ENCODE measurements at regions not wholly inside any gene's neighbourhood (a gene's known extent, or its start where the extent isn't known, plus 50 kb on each side); places are given as distances from the start of the nearest gene placed in this dataset.

- Histone ChIP-seq H3K9me3 (ENCODE audit: control insufficient read depth in 4 of 4, low read length in 3 of 4) (no peaks in the 10 kb centered on the region), H3K27me3 (ENCODE audit: control insufficient read depth in 4 of 4, insufficient read depth in 4 of 4, low read length in 3 of 4) (no peaks in the 10 kb centered on the region), H3K4me1 (ENCODE audit: control insufficient read depth in 4 of 4, insufficient read depth in 4 of 4, low read length in 3 of 4) (no peaks in the 10 kb centered on the region), H3K9ac (ENCODE audit: low read depth in 1 of 2, low read length in 2 of 2) (no peak overlapping the region), H3K36me3 (ENCODE audit: control insufficient read depth in 4 of 4, insufficient read depth in 3 of 4, low read depth in 1 of 4, low read length in 3 of 4) (no peaks in the 10 kb centered on the region), H3K27ac (ENCODE audit: low read depth in 1 of 2, low read length in 2 of 2) (no peak overlapping the region), H3K4me3 (ENCODE audit: low read depth in 1 of 3, low read length in 3 of 3) (no peak overlapping the region)
- no peak for DNase-seq (ENCODE audit: low spot score)
- TF ChIP-seq RXRA (IDR thresholded peaks at IDR 0.05) (no peak), MAX (IDR thresholded peaks at IDR 0.05) (no peak), EGR1 (IDR thresholded peaks at IDR 0.05; ENCODE audit: low read depth in 2 of 2) (no peak), GABPA (IDR thresholded peaks at IDR 0.05 in 1 of 2, conservative IDR thresholded peaks at IDR 0.05 in 1 of 2) (no peak), HNF4A (conservative IDR thresholded peaks at IDR 0.05) (no peak), SP1 (IDR thresholded peaks at IDR 0.05) (no peak), FOXA2 (IDR thresholded peaks at IDR 0.05) (no peak), ATF3 (IDR thresholded peaks at IDR 0.05) (no peak), CTCF (IDR thresholded peaks at IDR 0.05; ENCODE audit: low read depth, low read length, missing input control) (no peak), TAF1 (conservative IDR thresholded peaks at IDR 0.05) (no peak), HNF4G (IDR thresholded peaks at IDR 0.05) (no peak), ZBTB33 (IDR thresholded peaks at IDR 0.05) (no peak), REST (IDR thresholded peaks at IDR 0.05) (no peak), RAD21 (IDR thresholded peaks at IDR 0.05) (no peak), YY1 (IDR thresholded peaks at IDR 0.05) (no peak), JUND (IDR thresholded peaks at IDR 0.05) (no peak), FOXA1 (IDR thresholded peaks at IDR 0.05) (no peak)
- WGBS = 87% methylated on average over 2 of the region's 2 CpGs
Measured at GRCh38 chr6:81844686-81845085, 92.2 kb upstream of the TENT5A start.

GRCh38 chr6:81843302-81843701 lies 90.8 kb upstream of the TENT5A start:
- H3K9ac ChIP-seq (ENCODE audit: low read depth in 1 of 2, low read length in 2 of 2) = no peak overlapping the region
- DNase-seq (ENCODE audit: low spot score) = no peak
- no peak overlapping the region for H3K27ac ChIP-seq (ENCODE audit: low read depth in 1 of 2, low read length in 2 of 2)
- H3K4me1 ChIP-seq (ENCODE audit: control insufficient read depth in 4 of 4, insufficient read depth in 4 of 4, low read length in 3 of 4) = no peaks in the 10 kb centered on the region
- H3K27me3 ChIP-seq (ENCODE audit: control insufficient read depth in 4 of 4, insufficient read depth in 4 of 4, low read length in 3 of 4) = no peaks in the 10 kb centered on the region
- H3K9me3 ChIP-seq (ENCODE audit: control insufficient read depth in 4 of 4, low read length in 3 of 4) = no peaks in the 10 kb centered on the region
- no peaks in the 10 kb centered on the region for H3K36me3 ChIP-seq (ENCODE audit: control insufficient read depth in 4 of 4, insufficient read depth in 3 of 4, low read depth in 1 of 4, low read length in 3 of 4)
- no peak overlapping the region for H3K4me3 ChIP-seq (ENCODE audit: low read depth in 1 of 3, low read length in 3 of 3)
- WGBS = 62% methylated on average over 2 of the region's 2 CpGs
- TF ChIP-seq ATF3 (IDR thresholded peaks at IDR 0.05) (no peak), REST (IDR thresholded peaks at IDR 0.05) (no peak), RXRA (IDR thresholded peaks at IDR 0.05) (no peak), HNF4A (conservative IDR thresholded peaks at IDR 0.05) (no peak), JUND (IDR thresholded peaks at IDR 0.05) (no peak), ZBTB33 (IDR thresholded peaks at IDR 0.05) (no peak), HNF4G (IDR thresholded peaks at IDR 0.05) (no peak), EGR1 (IDR thresholded peaks at IDR 0.05; ENCODE audit: low read depth in 2 of 2) (no peak), FOXA2 (IDR thresholded peaks at IDR 0.05) (no peak), TAF1 (conservative IDR thresholded peaks at IDR 0.05) (no peak), NR2F2 (IDR thresholded peaks at IDR 0.05) (no peak), YY1 (IDR thresholded peaks at IDR 0.05) (no peak)

Measured in liver (tissue), 8 donors.